ENCODE measurements at regions not wholly inside any gene's neighbourhood (a gene's known extent, or its start where the extent isn't known, plus 50 kb on each side); places are given as distances from the start of the nearest gene placed in this dataset.
"Not testable (repeated sequence)": the region's sequence is repeated elsewhere in the genome, so short reads cannot be mapped to it uniquely, and the experiment has no call there.

- not testable (repeated sequence) for TF ChIP-seq POLR2A (IDR thresholded peaks at IDR 0.05; ENCODE audit: low read length); GATA1 (IDR thresholded peaks at IDR 0.05; ENCODE audit: low read depth, low read length)
Measured at GRCh38 chr7:55699450-55699842, 127.1 kb upstream of the VOPP1 start.

Data from erythroblast (primary cell).